ENCODE measurements at regions not wholly inside any gene's neighbourhood (a gene's known extent, or its start where the extent isn't known, plus 50 kb on each side); places are given as distances from the start of the nearest gene placed in this dataset.

DNA sequence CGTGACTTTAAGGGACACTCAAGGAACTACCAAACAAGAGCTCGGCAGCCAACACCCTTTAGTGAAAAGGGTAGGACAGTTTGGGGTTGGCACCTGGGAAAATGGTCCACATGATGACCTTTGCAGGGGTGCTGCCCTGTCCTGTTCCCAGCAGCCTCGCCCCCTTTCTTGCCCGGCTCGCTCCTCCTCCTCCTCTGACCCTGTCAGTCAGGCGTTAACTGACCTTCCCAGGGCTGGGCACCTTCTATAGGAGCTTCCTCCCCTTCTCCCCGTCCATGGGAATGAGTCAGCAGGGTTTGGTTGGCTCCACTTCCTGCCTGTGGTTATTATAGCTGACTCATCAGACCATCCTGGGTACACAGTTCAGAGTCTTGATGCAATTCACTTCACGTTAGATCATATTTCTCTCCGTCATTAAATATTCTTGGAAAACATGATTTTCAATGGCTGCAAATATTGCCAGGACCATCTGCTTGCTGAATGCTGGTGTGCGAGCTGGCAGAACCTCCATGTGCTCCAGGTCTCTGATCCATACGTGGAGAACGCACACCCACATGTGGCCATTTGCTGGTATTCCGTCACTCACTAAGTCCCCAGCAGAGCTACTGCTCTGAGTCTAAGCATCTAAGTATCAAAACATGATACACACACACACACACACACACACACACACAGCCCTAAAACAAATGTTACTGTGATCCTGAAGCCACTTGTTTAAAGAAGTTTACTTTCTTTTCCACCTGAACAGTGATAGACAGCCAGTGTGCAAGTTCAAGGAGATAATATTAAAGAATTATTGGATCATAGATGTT, 185.0 kb downstream of the ANAPC1 start:
- Histone ChIP-seq H2AFZ (ENCODE audit: low read length) (0 out of 2 replicates have a peak overlapping the region, but pooled peaks have one; percentile 10), H2AK5ac (ENCODE audit: low read depth, low read length) (no peak overlapping the region), H3K4ac (replicated peaks; ENCODE audit: insufficient read length, low read depth, low read length) (peak overlapping the region; percentile 44), H3K27ac (ENCODE audit: low read depth, low read length) (no peak overlapping the region), H3K9ac (replicated peaks in 1 of 4; ENCODE audit: extremely low read depth in 1 of 4, low read depth in 3 of 4, low read length in 3 of 4) (no peak overlapping the region), H4K91ac (replicated peaks; ENCODE audit: insufficient read length, low read length) (peak overlapping the region; percentile 68), H2BK20ac (ENCODE audit: low read length) (peak overlapping the region; percentile 9; the same call in 1 of the 2 replicates), H3K23ac (ENCODE audit: insufficient read length) (no peak overlapping the region), H3K79me2 (ENCODE audit: control insufficient read depth in 1 of 2, insufficient read depth in 2 of 2, low read length in 2 of 2) (no peaks in the 10 kb centered on the region), H2BK12ac (ENCODE audit: low read depth, low read length) (peak overlapping the region; percentile 83; the same call in 1 of the 2 replicates), H2BK120ac (replicated peaks; ENCODE audit: low read depth, low read length) (no peak overlapping the region), H4K5ac (ENCODE audit: insufficient read length, low read depth, low read length) (no peak overlapping the region), H3K23me2 (ENCODE audit: low read depth, low read length) (no peaks in the 10 kb centered on the region), H4K20me1 (replicated peaks in 1 of 2; ENCODE audit: control insufficient read depth in 1 of 2, insufficient read depth in 2 of 2, low read length in 2 of 2) (no peaks in the 10 kb centered on the region), H3K27me3 (replicated peaks in 1 of 4; ENCODE audit: control insufficient read depth in 3 of 4, extremely low read depth in 1 of 4, insufficient read depth in 3 of 4, low read length in 3 of 4) (0 out of 7 replicates have a peak, but pooled peaks cover 0 to 4% (median 0%) of the 10 kb centered on the region in 4 experiments), H3K9me3 (ENCODE audit: insufficient read depth in 2 of 2, low read depth in 1 of 2, low read length in 1 of 2) (peaks cover 9 to 10% of the 10 kb centered on the region in 2 experiments; a peak in 3 of 4 replicates), H4K8ac (ENCODE audit: extremely low read depth, insufficient read depth, low read length) (no peak overlapping the region), H3K18ac (ENCODE audit: extremely low read depth, low read length) (peak overlapping the region; percentile 51), H3K79me1 (ENCODE audit: low read depth, low read length) (no peaks in the 10 kb centered on the region; the same call in 1 of the 2 replicates), H3K4me3 (ENCODE audit: extremely low read depth in 1 of 4, insufficient read depth in 2 of 4, low read depth in 3 of 4, low read length in 4 of 4) (no peak overlapping the region), H3K56ac (replicated peaks; ENCODE audit: insufficient read length, low read depth, low read length) (no peak overlapping the region), H3K36me3 (ENCODE audit: control insufficient read depth in 2 of 4, insufficient read depth in 4 of 4, low read length in 3 of 4) (no peaks in the 10 kb centered on the region), H3K4me1 (replicated peaks in 1 of 4; ENCODE audit: control insufficient read depth in 3 of 4, insufficient read depth in 4 of 4, low read length in 3 of 4) (peaks cover 3 to 14% (median 4%) of the 10 kb centered on the region in 4 experiments), H2BK15ac (ENCODE audit: low read length) (no peak overlapping the region), H3K14ac (ENCODE audit: insufficient read length) (no peak overlapping the region), H2BK5ac (ENCODE audit: low read depth, low read length) (peak overlapping the region; percentile 27; the same call in 1 of the 2 replicates), H3K4me2 (ENCODE audit: insufficient read depth in 1 of 2, low read depth in 2 of 2, low read length in 2 of 2) (no peak overlapping the region)
- DNase-seq (ENCODE audit: low read depth in 1 of 2, low spot score in 2 of 2) (no peak), FAIRE-seq (no peak)
- ChIA-PET POLR2A (ENCODE audit: partially characterized antibody) (interaction anchor here (0.6 kb wide), 1 partner anchor 462 kb away, joined by 3 read pairs; no protein-coding TSS in a partner anchor), CTCF (ENCODE audit: partially characterized antibody) (interaction anchor here (0.6 to 1.4 kb wide), 6 partner anchors 20 to 1059 kb away, joined by 3 to 5 read pairs (median 4); no protein-coding TSS in a partner anchor)
- WGBS, 2 experiments (ENCODE audit: extremely low coverage in 1 of 2, insufficient coverage in 1 of 2, insufficient read length in 1 of 2, insufficient replicate concordance in 2 of 2, low coverage in 1 of 2, low lambda C conversion rate in 2 of 2, missing lambda C conversion rate in 1 of 2), result 86% methylated on average over 13 of the region's 13 CpGs; no CpG with 5 or more reads in 1 of the 2 experiments
- no peak for TF ChIP-seq CBX8 (IDR thresholded peaks at IDR 0.05; ENCODE audit: borderline replicate concordance, low read depth, low read length)
- TF ChIP-seq RAD21 (IDR thresholded peaks at IDR 0.05 in 1 of 2, conservative IDR thresholded peaks at IDR 0.05 in 1 of 2; ENCODE audit: low read depth in 2 of 2, low read length in 2 of 2), result peak; percentile 60 to 72
- TF ChIP-seq GTF2F1 (IDR thresholded peaks at IDR 0.05; ENCODE audit: borderline replicate concordance, low read depth, low read length), result no peak
- no peak for TF ChIP-seq CBX5 (IDR thresholded peaks at IDR 0.05; ENCODE audit: low read depth, low read length)
- TF ChIP-seq TAF7 (optimal IDR thresholded peaks at IDR 0.05; ENCODE audit: borderline replicate concordance, low read depth, low read length), result no peak
- no peak for TF ChIP-seq CHD1 (IDR thresholded peaks at IDR 0.05; ENCODE audit: low read depth, low read length)
- no peak for TF ChIP-seq BRCA1 (IDR thresholded peaks at IDR 0.05; ENCODE audit: low read depth, low read length)
- TF ChIP-seq EZH2 (IDR thresholded peaks at IDR 0.05; ENCODE audit: low read depth, low read length, severe bottlenecking), result no peak
- peak; percentile 90 for TF ChIP-seq BACH1 (IDR thresholded peaks at IDR 0.05; ENCODE audit: low read length)
- TF ChIP-seq ZNF274 (IDR thresholded peaks at IDR 0.05; ENCODE audit: borderline replicate concordance, extremely low read depth, low read length), result no peak
- TF ChIP-seq SAP30 (IDR thresholded peaks at IDR 0.05; ENCODE audit: insufficient read depth, insufficient replicate concordance, low read length), result no peak

Data from H1 (cell line).